Nephron (organoid): ENCODE measurements at regions not wholly inside any gene's neighbourhood (a gene's known extent, or its start where the extent isn't known, plus 50 kb on each side); places are given as distances from the start of the nearest gene placed in this dataset.

Experiments used
- H3K27ac Mint-ChIP-seq, 3 experiments: 2 replicates each; pipeline ENCODE4 v1.8.0; 2020; ENCODE audit warnings: mixed read lengths in 3 of 3, mild to moderate bottlenecking in 2 of 3, moderate library complexity in 1 of 3
- H3K27me3 Mint-ChIP-seq: 2 replicates; pipeline ENCODE4 v1.8.0; 2021; ENCODE audit warnings: low read depth, mild to moderate bottlenecking, moderate library complexity, mixed read lengths
- H3K36me3 Mint-ChIP-seq: 2 replicates; pipeline ENCODE4 v1.8.0; 2020; ENCODE audit warnings: low read depth, mixed read lengths
- H3K4me1 Mint-ChIP-seq: 2 replicates; pipeline ENCODE4 v1.8.0; 2020; ENCODE audit warnings: mixed read lengths
- H3K4me3 Mint-ChIP-seq, 3 experiments: 2 replicates each; pipeline ENCODE4 v1.8.0; 2020; ENCODE audit warnings: mild to moderate bottlenecking in 3 of 3, mixed read lengths in 3 of 3, moderate library complexity in 2 of 3
- H3K9me3 Mint-ChIP-seq: 2 replicates; pipeline ENCODE4 v1.8.0; 2020; ENCODE audit warnings: mixed read lengths
- TF ChIP-seq, protein P1 (sequence below), 3 experiments: fragments of 200-600 bp; sonication (generic); IDR thresholded peaks; one replicate each; pipeline ENCODE4 v1.5.0; 2021; ENCODE audit warnings: antibody characterized with exemption in 3 of 3; ENCODE audit not compliant: unreplicated experiment in 3 of 3

DNA sequence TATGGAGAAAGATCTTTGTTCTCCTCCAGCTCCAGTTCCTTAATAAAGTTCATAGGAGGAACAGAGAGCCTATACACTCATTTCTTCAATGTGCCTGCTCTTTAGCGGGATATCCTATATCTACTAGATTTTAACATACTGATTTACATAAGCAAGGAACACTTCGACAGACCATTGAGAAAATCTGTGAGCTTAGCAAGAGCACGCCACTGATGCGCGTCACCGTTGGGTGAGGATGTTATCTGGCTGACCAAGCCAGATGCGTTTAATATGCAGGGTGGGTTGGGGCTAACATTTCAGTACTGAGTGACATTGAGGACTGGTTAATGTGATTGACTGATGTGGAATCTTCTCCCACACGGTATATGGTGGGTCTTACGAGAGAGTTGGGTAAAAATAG lies 233.4 kb downstream of the SOX4 start:
- TF ChIP-seq, protein P1, sequence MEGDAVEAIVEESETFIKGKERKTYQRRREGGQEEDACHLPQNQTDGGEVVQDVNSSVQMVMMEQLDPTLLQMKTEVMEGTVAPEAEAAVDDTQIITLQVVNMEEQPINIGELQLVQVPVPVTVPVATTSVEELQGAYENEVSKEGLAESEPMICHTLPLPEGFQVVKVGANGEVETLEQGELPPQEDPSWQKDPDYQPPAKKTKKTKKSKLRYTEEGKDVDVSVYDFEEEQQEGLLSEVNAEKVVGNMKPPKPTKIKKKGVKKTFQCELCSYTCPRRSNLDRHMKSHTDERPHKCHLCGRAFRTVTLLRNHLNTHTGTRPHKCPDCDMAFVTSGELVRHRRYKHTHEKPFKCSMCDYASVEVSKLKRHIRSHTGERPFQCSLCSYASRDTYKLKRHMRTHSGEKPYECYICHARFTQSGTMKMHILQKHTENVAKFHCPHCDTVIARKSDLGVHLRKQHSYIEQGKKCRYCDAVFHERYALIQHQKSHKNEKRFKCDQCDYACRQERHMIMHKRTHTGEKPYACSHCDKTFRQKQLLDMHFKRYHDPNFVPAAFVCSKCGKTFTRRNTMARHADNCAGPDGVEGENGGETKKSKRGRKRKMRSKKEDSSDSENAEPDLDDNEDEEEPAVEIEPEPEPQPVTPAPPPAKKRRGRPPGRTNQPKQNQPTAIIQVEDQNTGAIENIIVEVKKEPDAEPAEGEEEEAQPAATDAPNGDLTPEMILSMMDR (IDR thresholded peaks at IDR 0.05; ENCODE audit: unreplicated experiment in 3 of 3) = no peak
- H3K4me3 Mint-ChIP-seq = no peak overlapping the region
- H3K36me3 Mint-ChIP-seq = peaks cover 5% of the 10 kb centered on the region
- H3K27ac Mint-ChIP-seq = peak overlapping the region; percentile 42 to 62 (median 50)
- H3K4me1 Mint-ChIP-seq = peaks cover 72% of the 10 kb centered on the region
- H3K9me3 Mint-ChIP-seq = no peaks in the 10 kb centered on the region
- no peaks in the 10 kb centered on the region for H3K27me3 Mint-ChIP-seq

DNA sequence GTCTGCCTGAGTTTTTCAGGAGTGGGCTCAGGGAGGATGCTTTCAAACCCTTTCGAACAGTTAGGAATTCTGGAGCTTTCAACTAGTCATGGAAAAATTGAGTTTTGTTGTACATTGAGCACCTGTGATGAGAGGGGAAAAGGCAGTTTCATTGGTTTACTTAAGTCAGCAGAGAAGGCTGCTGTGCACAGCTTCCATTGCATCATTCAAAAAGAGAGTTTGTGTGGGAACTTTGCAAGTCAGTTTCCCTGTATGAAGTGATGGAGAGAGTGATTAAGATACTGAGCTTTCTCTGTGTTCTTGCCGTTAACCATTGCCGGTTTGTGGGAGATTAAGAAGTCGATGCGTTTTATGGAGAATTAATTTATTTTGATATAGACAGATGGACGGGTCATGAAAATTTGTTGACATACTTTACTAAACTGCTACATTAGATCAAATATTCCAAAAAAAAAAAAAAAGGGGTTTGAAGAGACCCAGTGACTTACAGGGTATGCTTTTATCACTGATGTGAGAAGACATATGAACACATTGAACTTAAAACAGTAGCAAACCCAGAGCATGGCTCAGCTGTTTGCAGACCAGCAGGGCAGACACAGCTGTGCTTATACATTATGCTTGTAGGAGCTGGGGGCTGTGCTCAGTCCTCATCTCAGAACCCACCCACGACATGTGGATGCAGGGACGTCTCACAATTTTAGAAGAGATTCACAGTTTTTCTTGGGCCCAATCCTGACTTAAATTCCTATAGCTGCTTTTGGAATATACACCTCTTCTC lies 234.1 kb downstream of the SOX4 start:
- Mint-ChIP-seq H3K4me3 (peak overlapping the region in 1 of 3 experiments; percentile 7), H3K9me3 (no peaks in the 10 kb centered on the region), H3K27me3 (no peaks in the 10 kb centered on the region), H3K36me3 (peaks cover under 1% of the 10 kb centered on the region), H3K27ac (peak overlapping the region; percentile 42 to 62 (median 50)), H3K4me1 (peaks cover 74% of the 10 kb centered on the region)
- TF ChIP-seq, protein P1 (IDR thresholded peaks at IDR 0.05; ENCODE audit: unreplicated experiment in 3 of 3) = no peak

GRCh38 chr6:21828704-21829103 lies 235.2 kb downstream of the SOX4 start:
- no peak overlapping the region for H3K4me3 Mint-ChIP-seq
- no peaks in the 10 kb centered on the region for H3K27me3 Mint-ChIP-seq
- peaks cover 72% of the 10 kb centered on the region for H3K4me1 Mint-ChIP-seq
- no peaks in the 10 kb centered on the region for H3K9me3 Mint-ChIP-seq
- TF ChIP-seq, protein P1 (IDR thresholded peaks at IDR 0.05; ENCODE audit: unreplicated experiment in 3 of 3) = peak in 1 of 3 experiments; percentile 16
- H3K27ac Mint-ChIP-seq = peak overlapping the region; percentile 42 to 62 (median 50)
- peaks cover 5% of the 10 kb centered on the region for H3K36me3 Mint-ChIP-seq

GRCh38 chr6:21829126-21829525 lies 235.6 kb downstream of the SOX4 start:
- Mint-ChIP-seq H3K27me3 (no peaks in the 10 kb centered on the region), H3K4me3 (no peak overlapping the region), H3K36me3 (peaks cover 5% of the 10 kb centered on the region), H3K4me1 (peaks cover 69% of the 10 kb centered on the region), H3K27ac (peak overlapping the region; percentile 42 to 62 (median 50)), H3K9me3 (no peaks in the 10 kb centered on the region)
- TF ChIP-seq, protein P1 (IDR thresholded peaks at IDR 0.05; ENCODE audit: unreplicated experiment in 3 of 3) = no peak

DNA sequence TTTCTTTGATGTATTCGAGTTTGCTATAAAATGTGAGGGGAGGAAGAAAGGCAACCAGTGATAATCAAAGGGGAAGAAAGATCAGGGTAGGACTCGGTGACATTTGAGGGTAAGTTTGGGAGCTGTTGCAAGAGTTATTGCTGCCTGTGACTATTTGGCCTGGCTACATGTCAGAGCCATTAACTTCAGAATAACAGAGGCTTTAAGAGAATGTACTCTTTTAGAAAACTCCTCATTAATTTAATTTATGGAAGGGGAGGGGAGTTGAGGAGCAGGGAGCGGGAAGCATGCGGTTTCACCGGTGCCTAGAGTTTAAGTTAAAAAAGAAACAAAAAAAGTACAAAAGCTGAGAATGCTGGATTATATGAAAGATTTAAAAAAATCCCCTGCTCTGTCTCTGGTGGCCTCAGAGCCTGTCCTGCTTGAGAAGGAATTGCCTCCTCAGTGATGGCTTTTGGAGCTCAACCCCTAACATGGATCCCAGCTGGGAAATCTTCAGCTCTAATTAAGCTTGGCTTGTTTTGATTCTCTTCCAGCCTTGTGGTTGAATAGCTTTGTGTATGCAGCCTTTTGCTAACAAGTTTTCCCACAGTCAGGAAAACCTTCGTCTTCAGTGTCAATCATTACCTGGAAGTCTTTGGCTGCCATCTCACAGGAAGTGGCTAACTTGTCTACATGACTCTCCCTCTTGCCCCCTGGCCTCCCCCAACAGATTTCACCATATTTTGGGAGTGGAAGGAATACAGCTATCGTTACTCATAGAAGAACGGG lies 238.2 kb downstream of the SOX4 start:
- no peaks in the 10 kb centered on the region for H3K9me3 Mint-ChIP-seq
- no peaks in the 10 kb centered on the region for H3K27me3 Mint-ChIP-seq
- peaks cover 59% of the 10 kb centered on the region for H3K4me1 Mint-ChIP-seq
- peak overlapping the region; percentile 1 to 38 (median 15) for H3K4me3 Mint-ChIP-seq
- peak overlapping the region; percentile 78 to 91 (median 78) for H3K27ac Mint-ChIP-seq
- peaks cover 5% of the 10 kb centered on the region for H3K36me3 Mint-ChIP-seq
- TF ChIP-seq, protein P1 (IDR thresholded peaks at IDR 0.05; ENCODE audit: unreplicated experiment in 3 of 3) = no peak
